ENCODE measurements at regions not wholly inside any gene's neighbourhood (a gene's known extent, or its start where the extent isn't known, plus 50 kb on each side); places are given as distances from the start of the nearest gene placed in this dataset.

GRCh38 chr5:19200251-19200650 lies 787.7 kb downstream of the CDH18 start:
- H3K4me3 ChIP-seq (ENCODE audit: low read depth, low read length): no peak overlapping the region
- no peak for TF ChIP-seq CTCF (IDR thresholded peaks at IDR 0.05; ENCODE audit: borderline replicate concordance, insufficient read depth, low read depth, low read length)

GRCh38 chr5:19208397-19208796 lies 779.6 kb downstream of the CDH18 start:
- TF ChIP-seq CTCF (IDR thresholded peaks at IDR 0.05; ENCODE audit: borderline replicate concordance, insufficient read depth, low read depth, low read length): no peak
- no peak overlapping the region for H3K4me3 ChIP-seq (ENCODE audit: low read depth, low read length)

GRCh38 chr5:19210886-19211285 lies 777.1 kb downstream of the CDH18 start:
- no peak overlapping the region for H3K4me3 ChIP-seq (ENCODE audit: low read depth, low read length)
- no peak for TF ChIP-seq CTCF (IDR thresholded peaks at IDR 0.05; ENCODE audit: borderline replicate concordance, insufficient read depth, low read depth, low read length)

GRCh38 chr5:19229179-19229835 lies 758.7 kb downstream of the CDH18 start:
- no peak for TF ChIP-seq CTCF (IDR thresholded peaks at IDR 0.05; ENCODE audit: borderline replicate concordance, insufficient read depth, low read depth, low read length)
- no peak overlapping the region for H3K4me3 ChIP-seq (ENCODE audit: low read depth, low read length)

- no peak overlapping the region for H3K4me3 ChIP-seq (ENCODE audit: low read depth, low read length)
- no peak for TF ChIP-seq CTCF (IDR thresholded peaks at IDR 0.05; ENCODE audit: borderline replicate concordance, insufficient read depth, low read depth, low read length)
These were observed 754.4 kb downstream of the CDH18 start for GRCh38 chr5:19233573-19233972.

GRCh38 chr5:19235101-19235584 lies 752.9 kb downstream of the CDH18 start:
- H3K4me3 ChIP-seq (ENCODE audit: low read depth, low read length): no peak overlapping the region
- TF ChIP-seq CTCF (IDR thresholded peaks at IDR 0.05; ENCODE audit: borderline replicate concordance, insufficient read depth, low read depth, low read length): no peak

GRCh38 chr5:19240170-19240569 lies 747.8 kb downstream of the CDH18 start:
- no peak overlapping the region for H3K4me3 ChIP-seq (ENCODE audit: low read depth, low read length)
- TF ChIP-seq CTCF (IDR thresholded peaks at IDR 0.05; ENCODE audit: borderline replicate concordance, insufficient read depth, low read depth, low read length): no peak

Data from GM12875 (cell line).